ENCODE measurements at regions not wholly inside any gene's neighbourhood (a gene's known extent, or its start where the extent isn't known, plus 50 kb on each side); places are given as distances from the start of the nearest gene placed in this dataset.

GRCh38 chr22:49569286-49570031 lies 258.2 kb downstream of the BRD1 start:
- DNase-seq (ENCODE audit: low spot score) = no peak

- no peak for DNase-seq (ENCODE audit: low spot score)
Observed at GRCh38 chr22:49568751-49569285, 258.9 kb downstream of the BRD1 start.

GRCh38 chr22:49567899-49568750 lies 259.5 kb downstream of the BRD1 start:
- DNase-seq (ENCODE audit: low spot score) = no peak

- no peak for DNase-seq (ENCODE audit: low spot score)
Observed at GRCh38 chr22:49566693-49567092, 261.0 kb downstream of the BRD1 start.

GRCh38 chr22:49566141-49566541 lies 261.5 kb downstream of the BRD1 start:
- DNase-seq (ENCODE audit: low spot score) = no peak

- DNase-seq (ENCODE audit: low spot score) = no peak
Observed at GRCh38 chr22:49565516-49565855, 262.2 kb downstream of the BRD1 start.

- no peak for DNase-seq (ENCODE audit: low spot score)
Observed at GRCh38 chr22:49564666-49565515, 262.8 kb downstream of the BRD1 start.

- no peak for DNase-seq (ENCODE audit: low spot score)
Observed at GRCh38 chr22:49564054-49564453, 263.6 kb downstream of the BRD1 start.

GRCh38 chr22:49562685-49563249 lies 264.9 kb downstream of the BRD1 start:
- DNase-seq (ENCODE audit: low spot score) = no peak

GRCh38 chr22:49561976-49562375 lies 265.7 kb downstream of the BRD1 start:
- DNase-seq (ENCODE audit: low spot score) = no peak

- no peak for DNase-seq (ENCODE audit: low spot score)
Observed at GRCh38 chr22:49561338-49561737, 266.3 kb downstream of the BRD1 start.

GRCh38 chr22:49555526-49555925 lies 272.1 kb downstream of the BRD1 start:
- DNase-seq (ENCODE audit: low spot score) = no peak

- DNase-seq (ENCODE audit: low spot score) = no peak
Observed at GRCh38 chr22:49554741-49555140, 272.9 kb downstream of the BRD1 start.

- no peak for DNase-seq (ENCODE audit: low spot score)
Observed at GRCh38 chr22:49554296-49554625, 273.4 kb downstream of the BRD1 start.

- no peak for DNase-seq (ENCODE audit: low spot score)
Observed at GRCh38 chr22:49553518-49554295, 274.0 kb downstream of the BRD1 start.

GRCh38 chr22:49553076-49553475 lies 274.6 kb downstream of the BRD1 start:
- DNase-seq (ENCODE audit: low spot score) = no peak

- no peak for DNase-seq (ENCODE audit: low spot score)
Observed at GRCh38 chr22:49551897-49552614, 275.6 kb downstream of the BRD1 start.

- no peak for DNase-seq (ENCODE audit: low spot score)
Observed at GRCh38 chr22:49551446-49551845, 276.2 kb downstream of the BRD1 start.

- no peak for DNase-seq (ENCODE audit: low spot score)
Observed at GRCh38 chr22:49550766-49551362, 276.8 kb downstream of the BRD1 start.

GRCh38 chr22:49550141-49550430 lies 277.6 kb downstream of the BRD1 start:
- no peak for DNase-seq (ENCODE audit: low spot score)

Measured in H4 (cell line).